KMS-11 (cell line): ENCODE measurements at regions not wholly inside any gene's neighbourhood (a gene's known extent, or its start where the extent isn't known, plus 50 kb on each side); places are given as distances from the start of the nearest gene placed in this dataset.

Experiments used
- H2AFZ ChIP-seq: fragments of 200-600 bp; sonication (generic); 2 replicates; pipeline ENCODE4 v1.6.1; 2016; ENCODE audit warnings: antibody characterized with exemption, mixed run types, low read depth
- H3K27ac ChIP-seq: fragments of 200-600 bp; sonication (generic); 2 replicates; pipeline ENCODE4 v1.6.1; 2016; ENCODE audit warnings: mild to moderate bottlenecking, mixed run types
- H3K27me3 ChIP-seq: fragments of 200-600 bp; sonication (generic); 2 replicates; pipeline ENCODE4 v1.6.1; 2017; ENCODE audit warnings: mild to moderate bottlenecking, low read depth, mixed run types, moderate library complexity; ENCODE audit not compliant: insufficient read depth
- H3K36me3 ChIP-seq: fragments of 200-600 bp; sonication (generic); 2 replicates; pipeline ENCODE4 v1.6.1; 2017; ENCODE audit warnings: mild to moderate bottlenecking, mixed run types; ENCODE audit not compliant: insufficient read depth
- H3K4me1 ChIP-seq: fragments of 200-600 bp; sonication (generic); 2 replicates; pipeline ENCODE4 v1.6.1; 2016; ENCODE audit warnings: mild to moderate bottlenecking, low read depth, mixed run types; ENCODE audit not compliant: poor library complexity, severe bottlenecking
- H3K4me2 ChIP-seq: fragments of 200-600 bp; sonication (generic); 2 replicates; pipeline ENCODE4 v1.7.0; 2016; ENCODE audit warnings: mild to moderate bottlenecking, mixed run types
- H3K4me3 ChIP-seq: fragments of 200-600 bp; sonication (generic); IDR thresholded peaks from 2 replicates; pipeline ENCODE4 v1.6.1; 2017; ENCODE audit warnings: low read depth, low read length, mixed read lengths; ENCODE audit not compliant: insufficient read depth
- H3K79me2 ChIP-seq: fragments of 200-600 bp; sonication (generic); 2 replicates; pipeline ENCODE4 v1.6.1; 2016; ENCODE audit warnings: low read depth, mixed run types; ENCODE audit not compliant: insufficient read depth
- H3K9ac ChIP-seq: fragments of 200-600 bp; sonication (generic); 2 replicates; pipeline ENCODE4 v1.6.1; 2016; ENCODE audit warnings: mild to moderate bottlenecking, mixed run types
- H4K20me1 ChIP-seq: fragments of 200-600 bp; sonication (generic); 2 replicates; pipeline ENCODE4 v1.6.1; 2016; ENCODE audit warnings: mild to moderate bottlenecking, mixed run types; ENCODE audit not compliant: insufficient read depth
- CTCF ChIP-seq: fragments of 200-600 bp; sonication (generic); conservative IDR thresholded peaks from 2 replicates; pipeline ENCODE4 v1.6.1; 2017; ENCODE audit warnings: low read depth, mild to moderate bottlenecking, antibody characterized with exemption, low read length, moderate library complexity, mixed read lengths

- Histone ChIP-seq H2AFZ (peak overlapping the region; percentile 7; the same call in 1 of the 2 replicates), H3K27ac (peak overlapping the region; percentile 41; the same call in 1 of the 2 replicates), H3K79me2 (no peaks in the 10 kb centered on the region), H3K27me3 (no peaks in the 10 kb centered on the region), H4K20me1 (no peaks in the 10 kb centered on the region), H3K9ac (no peak overlapping the region), H3K4me1 (peaks cover 70% of the 10 kb centered on the region), H3K36me3 (no peaks in the 10 kb centered on the region), H3K4me3 (no peak overlapping the region), H3K4me2 (peak overlapping the region; percentile 42; the same call in 1 of the 2 replicates)
- no peak for TF ChIP-seq CTCF
Measured at GRCh38 chr6:5869676-5870075, 137.0 kb downstream of the NRN1 start.

- H3K27me3 ChIP-seq = no peaks in the 10 kb centered on the region
- no peaks in the 10 kb centered on the region for H4K20me1 ChIP-seq
- peak overlapping the region; percentile 41; the same call in 1 of the 2 replicates for H3K27ac ChIP-seq
- H3K4me1 ChIP-seq = peaks cover 66% of the 10 kb centered on the region
- peak overlapping the region; percentile 7; the same call in 1 of the 2 replicates for H2AFZ ChIP-seq
- H3K79me2 ChIP-seq = no peaks in the 10 kb centered on the region
- no peak overlapping the region for H3K9ac ChIP-seq
- no peaks in the 10 kb centered on the region for H3K36me3 ChIP-seq
- H3K4me2 ChIP-seq = peak overlapping the region; percentile 42; the same call in 1 of the 2 replicates
- H3K4me3 ChIP-seq = no peak overlapping the region
- no peak for TF ChIP-seq CTCF
Measured at GRCh38 chr6:5869261-5869660, 137.5 kb downstream of the NRN1 start.

- H2AFZ ChIP-seq = peak overlapping the region; percentile 48
- H3K79me2 ChIP-seq = no peaks in the 10 kb centered on the region
- peak overlapping the region; percentile 11; the same call in 1 of the 2 replicates for H3K27ac ChIP-seq
- no peaks in the 10 kb centered on the region for H3K36me3 ChIP-seq
- peak overlapping the region; percentile 56 for H3K4me2 ChIP-seq
- no peak overlapping the region for H3K4me3 ChIP-seq
- H3K27me3 ChIP-seq = no peaks in the 10 kb centered on the region
- H3K9ac ChIP-seq = peak overlapping the region; percentile 17; the same call in 1 of the 2 replicates
- peaks cover 46% of the 10 kb centered on the region for H3K4me1 ChIP-seq
- no peak for TF ChIP-seq CTCF
- no peaks in the 10 kb centered on the region for H4K20me1 ChIP-seq
Measured at GRCh38 chr6:5866547-5867051, 140.1 kb downstream of the NRN1 start.

- no peak overlapping the region for H3K9ac ChIP-seq
- no peaks in the 10 kb centered on the region for H3K79me2 ChIP-seq
- no peak overlapping the region for H3K4me2 ChIP-seq
- no peak overlapping the region for H2AFZ ChIP-seq
- H3K27me3 ChIP-seq = no peaks in the 10 kb centered on the region
- peaks cover 36% of the 10 kb centered on the region for H3K4me1 ChIP-seq
- H3K4me3 ChIP-seq = no peak overlapping the region
- no peak overlapping the region for H3K27ac ChIP-seq
- no peaks in the 10 kb centered on the region for H4K20me1 ChIP-seq
- TF ChIP-seq CTCF = no peak
- H3K36me3 ChIP-seq = no peaks in the 10 kb centered on the region
Measured at GRCh38 chr6:5865506-5866031, 141.2 kb downstream of the NRN1 start.
